ENCODE measurements at regions not wholly inside any gene's neighbourhood (a gene's known extent, or its start where the extent isn't known, plus 50 kb on each side); places are given as distances from the start of the nearest gene placed in this dataset.

DNA sequence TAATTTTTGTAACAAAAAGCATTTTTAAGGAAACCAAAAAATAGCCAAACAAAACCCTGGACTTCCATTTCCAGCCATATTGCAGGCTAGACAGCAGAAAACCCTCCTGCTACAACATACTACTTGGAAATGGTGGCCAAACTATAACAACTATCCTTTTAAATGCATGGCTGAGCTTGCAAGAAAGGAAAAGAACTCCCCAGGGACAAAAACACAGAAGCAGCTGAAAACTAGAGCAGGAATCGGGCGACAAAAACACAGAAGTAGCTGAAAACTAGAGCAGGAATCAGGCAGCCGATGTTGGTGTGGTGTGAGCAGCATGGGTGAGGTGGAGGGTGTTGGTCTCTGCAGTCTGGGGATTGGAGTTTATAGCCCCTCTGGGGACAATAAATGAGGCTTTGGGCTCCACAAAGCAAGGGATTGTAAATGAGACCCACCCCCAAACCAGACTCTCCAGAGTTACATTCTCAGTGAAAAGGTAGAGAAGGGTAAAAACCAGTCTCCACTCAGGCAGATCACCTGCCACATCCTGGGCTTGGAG lies 95.2 kb downstream of the C9orf50 start:
- H3K27me3 Mint-ChIP-seq (ENCODE audit: insufficient read depth, unreplicated experiment) = no peaks in the 10 kb centered on the region
- no peak overlapping the region for H3K27ac Mint-ChIP-seq (ENCODE audit: low read depth, unreplicated experiment)
- no peak overlapping the region for H3K4me3 Mint-ChIP-seq (ENCODE audit: unreplicated experiment)
- CTCF ChIA-PET = interaction anchor here (0.7 kb wide), 1 partner anchor 263 kb away, joined by 3 read pairs; no protein-coding TSS in a partner anchor
- no TSS peak for BruUV-seq (replicated peaks)
- H3K4me1 Mint-ChIP-seq (ENCODE audit: insufficient read depth, unreplicated experiment) = no peaks in the 10 kb centered on the region
- TF ChIP-seq, protein P1, sequence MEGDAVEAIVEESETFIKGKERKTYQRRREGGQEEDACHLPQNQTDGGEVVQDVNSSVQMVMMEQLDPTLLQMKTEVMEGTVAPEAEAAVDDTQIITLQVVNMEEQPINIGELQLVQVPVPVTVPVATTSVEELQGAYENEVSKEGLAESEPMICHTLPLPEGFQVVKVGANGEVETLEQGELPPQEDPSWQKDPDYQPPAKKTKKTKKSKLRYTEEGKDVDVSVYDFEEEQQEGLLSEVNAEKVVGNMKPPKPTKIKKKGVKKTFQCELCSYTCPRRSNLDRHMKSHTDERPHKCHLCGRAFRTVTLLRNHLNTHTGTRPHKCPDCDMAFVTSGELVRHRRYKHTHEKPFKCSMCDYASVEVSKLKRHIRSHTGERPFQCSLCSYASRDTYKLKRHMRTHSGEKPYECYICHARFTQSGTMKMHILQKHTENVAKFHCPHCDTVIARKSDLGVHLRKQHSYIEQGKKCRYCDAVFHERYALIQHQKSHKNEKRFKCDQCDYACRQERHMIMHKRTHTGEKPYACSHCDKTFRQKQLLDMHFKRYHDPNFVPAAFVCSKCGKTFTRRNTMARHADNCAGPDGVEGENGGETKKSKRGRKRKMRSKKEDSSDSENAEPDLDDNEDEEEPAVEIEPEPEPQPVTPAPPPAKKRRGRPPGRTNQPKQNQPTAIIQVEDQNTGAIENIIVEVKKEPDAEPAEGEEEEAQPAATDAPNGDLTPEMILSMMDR (IDR thresholded peaks at IDR 0.05; ENCODE audit: unreplicated experiment) = no peak
- POLR2A ChIA-PET = no interaction called here
- DNase-seq (ENCODE audit: unreplicated experiment) = no peak
- intact Hi-C loops (cut with micrococcal nuclease) = no loop called here
- peaks cover 20% of the 10 kb centered on the region for H3K9me3 Mint-ChIP-seq (ENCODE audit: unreplicated experiment)
- H3K36me3 Mint-ChIP-seq (ENCODE audit: insufficient read depth, unreplicated experiment) = no peaks in the 10 kb centered on the region

DNA sequence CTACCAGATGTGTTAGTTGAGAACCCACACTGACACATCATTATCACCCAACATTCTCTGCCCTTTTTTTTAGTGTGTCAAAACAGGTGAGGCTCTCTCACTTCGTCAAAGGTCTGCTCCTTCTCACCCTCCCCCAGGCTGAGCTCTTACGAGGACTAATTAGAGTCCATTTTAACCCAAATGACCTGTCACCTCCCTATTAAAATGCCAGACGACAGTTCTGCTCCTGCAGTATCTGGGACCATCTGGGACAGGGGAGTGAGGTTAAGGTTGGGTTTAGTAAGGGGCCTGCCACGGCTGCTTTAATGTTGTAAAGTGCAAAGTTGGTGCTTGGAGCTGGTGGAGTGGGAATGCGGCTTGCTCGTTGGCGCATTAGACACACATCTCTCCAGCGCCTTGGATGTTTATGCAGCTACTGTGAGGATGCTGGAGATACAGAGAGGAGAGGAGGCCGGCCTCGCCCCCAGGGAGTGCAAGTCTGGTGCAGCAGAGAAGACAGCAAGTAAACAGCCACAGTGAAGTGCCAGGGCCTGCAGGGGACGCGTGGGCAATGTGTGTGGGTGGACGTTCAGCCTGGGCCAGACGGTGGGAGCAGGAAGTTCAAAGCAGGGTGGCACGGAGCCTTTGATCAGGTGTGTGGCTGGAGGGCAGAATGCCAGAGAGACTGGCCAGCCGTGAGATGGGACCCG lies 96.2 kb downstream of the C9orf50 start:
- TF ChIP-seq, protein P1 (IDR thresholded peaks at IDR 0.05; ENCODE audit: unreplicated experiment) = no peak

DNA sequence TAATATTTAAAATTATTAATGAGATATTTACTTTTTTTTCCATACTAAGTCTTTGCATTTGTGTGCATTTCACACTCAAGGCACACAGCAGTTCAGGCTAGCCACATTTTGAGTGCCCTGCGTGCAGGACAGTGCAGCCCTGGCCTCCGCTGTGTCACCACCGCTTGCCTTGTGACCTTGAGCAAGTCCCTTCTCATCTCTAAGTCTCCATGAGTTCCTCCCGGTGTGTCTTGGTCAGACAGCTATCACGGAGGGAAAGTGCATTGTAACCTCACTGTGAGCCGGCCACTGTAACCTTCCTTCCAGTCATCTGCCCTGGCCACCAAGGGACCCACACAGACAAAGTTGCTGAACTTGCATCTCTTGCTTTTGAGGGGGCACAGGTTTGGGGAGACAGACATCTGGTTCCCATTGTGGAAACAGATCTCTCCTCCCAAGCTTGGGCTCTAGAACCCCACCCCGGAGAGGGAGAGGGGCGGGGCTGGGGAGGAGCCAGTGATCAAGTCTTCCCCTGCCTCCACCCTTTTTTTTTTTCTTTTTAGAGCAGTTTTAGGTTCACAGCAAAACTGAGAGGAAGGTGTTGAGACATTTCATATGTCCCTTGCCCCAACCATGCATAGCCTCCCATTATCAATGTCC lies 96.8 kb downstream of the C9orf50 start:
- Mint-ChIP-seq H3K4me3 (ENCODE audit: unreplicated experiment) (no peak overlapping the region), H3K27ac (ENCODE audit: low read depth, unreplicated experiment) (no peak overlapping the region), H3K36me3 (ENCODE audit: insufficient read depth, unreplicated experiment) (no peaks in the 10 kb centered on the region), H3K4me1 (ENCODE audit: insufficient read depth, unreplicated experiment) (no peaks in the 10 kb centered on the region), H3K27me3 (ENCODE audit: insufficient read depth, unreplicated experiment) (no peaks in the 10 kb centered on the region), H3K9me3 (ENCODE audit: unreplicated experiment) (peaks cover 8% of the 10 kb centered on the region)
- no TSS peak for BruUV-seq (replicated peaks)
- ChIA-PET POLR2A (no interaction called here), CTCF (interaction anchor here (0.6 to 0.7 kb wide), 2 partner anchors 243 to 1662 kb away, joined by 3 to 4 read pairs; no protein-coding TSS in a partner anchor)
- intact Hi-C loops (cut with micrococcal nuclease) = no loop called here
- TF ChIP-seq, protein P1 (IDR thresholded peaks at IDR 0.05; ENCODE audit: unreplicated experiment) = no peak
- DNase-seq (ENCODE audit: unreplicated experiment) = no peak

More for the DNA sequence above, 96.2 kb downstream of the C9orf50 start:
- no peak overlapping the region for H3K4me3 Mint-ChIP-seq (ENCODE audit: unreplicated experiment)
- no peaks in the 10 kb centered on the region for H3K27me3 Mint-ChIP-seq (ENCODE audit: insufficient read depth, unreplicated experiment)
- ChIA-PET CTCF (interaction anchor here (0.6 to 0.7 kb wide), 2 partner anchors 244 to 1662 kb away, joined by 3 to 4 read pairs; no protein-coding TSS in a partner anchor), POLR2A (no interaction called here)
- intact Hi-C loops (cut with micrococcal nuclease) = no loop called here
- no TSS peak for BruUV-seq (replicated peaks)
- no peak overlapping the region for H3K27ac Mint-ChIP-seq (ENCODE audit: low read depth, unreplicated experiment)
- DNase-seq (ENCODE audit: unreplicated experiment) = no peak
- no peaks in the 10 kb centered on the region for H3K4me1 Mint-ChIP-seq (ENCODE audit: insufficient read depth, unreplicated experiment)
- H3K36me3 Mint-ChIP-seq (ENCODE audit: insufficient read depth, unreplicated experiment) = no peaks in the 10 kb centered on the region
- H3K9me3 Mint-ChIP-seq (ENCODE audit: unreplicated experiment) = peaks cover 10% of the 10 kb centered on the region

DNA sequence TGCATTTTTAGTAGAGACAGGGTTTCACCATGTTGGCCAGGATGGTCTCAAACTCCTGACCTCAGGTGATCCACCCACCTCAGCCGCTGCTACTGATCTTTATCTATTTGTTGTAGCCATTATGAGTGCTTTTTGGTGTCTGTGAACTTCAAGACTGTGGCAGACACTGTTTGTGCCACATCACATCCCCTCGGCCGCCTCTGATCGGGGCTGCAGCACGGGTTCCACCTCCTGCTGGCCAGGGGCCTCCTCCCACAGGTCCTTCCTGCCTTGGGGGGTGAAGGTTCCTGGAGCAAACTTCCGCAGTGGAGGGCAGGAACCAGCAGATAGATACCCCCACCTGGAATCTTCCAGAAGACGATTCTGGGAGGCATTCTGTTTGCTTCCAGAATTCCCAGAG lies 98.5 kb downstream of the C9orf50 start:
- ChIA-PET POLR2A (interaction anchor here (0.7 kb wide), 1 partner anchor 198 kb away, joined by 3 read pairs; no protein-coding TSS in a partner anchor), CTCF (no interaction called here)
- no TSS peak for BruUV-seq (replicated peaks)
- Mint-ChIP-seq H3K4me1 (ENCODE audit: insufficient read depth, unreplicated experiment) (no peaks in the 10 kb centered on the region), H3K27ac (ENCODE audit: low read depth, unreplicated experiment) (no peak overlapping the region), H3K36me3 (ENCODE audit: insufficient read depth, unreplicated experiment) (no peaks in the 10 kb centered on the region), H3K27me3 (ENCODE audit: insufficient read depth, unreplicated experiment) (no peaks in the 10 kb centered on the region), H3K9me3 (ENCODE audit: unreplicated experiment) (no peaks in the 10 kb centered on the region), H3K4me3 (ENCODE audit: unreplicated experiment) (no peak overlapping the region)
- intact Hi-C loops (cut with micrococcal nuclease) = no loop called here
- TF ChIP-seq, protein P1 (IDR thresholded peaks at IDR 0.05; ENCODE audit: unreplicated experiment) = no peak
- DNase-seq (ENCODE audit: unreplicated experiment) = no peak

All from MCF 10A (cell line).